ENCODE measurements at regions not wholly inside any gene's neighbourhood (a gene's known extent, or its start where the extent isn't known, plus 50 kb on each side); places are given as distances from the start of the nearest gene placed in this dataset.

DNA sequence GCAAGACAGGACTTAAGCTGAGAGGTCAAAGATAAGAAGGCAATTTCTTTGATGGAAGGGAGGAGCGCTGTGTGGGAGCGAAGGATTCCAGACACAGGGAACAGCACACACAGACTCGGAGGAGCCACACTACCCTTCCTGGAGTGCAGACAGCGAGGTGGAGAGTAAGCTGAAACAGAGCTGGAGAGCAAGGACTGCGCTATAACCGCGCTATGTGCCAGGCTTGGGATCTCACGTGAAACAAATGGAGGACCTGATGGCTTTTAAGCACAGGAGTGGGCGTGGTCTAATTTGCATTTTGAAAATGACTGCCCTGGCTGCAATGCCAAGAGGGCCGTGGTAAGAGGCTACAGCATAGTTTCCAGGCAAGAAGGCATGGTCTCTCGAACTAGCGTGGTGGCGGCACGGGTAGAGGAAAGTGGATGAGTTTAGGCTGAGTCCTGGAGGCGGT lies 113.9 kb upstream of the SORBS2 start:
- DNase-seq (ENCODE audit: low read depth): no peak

DNA sequence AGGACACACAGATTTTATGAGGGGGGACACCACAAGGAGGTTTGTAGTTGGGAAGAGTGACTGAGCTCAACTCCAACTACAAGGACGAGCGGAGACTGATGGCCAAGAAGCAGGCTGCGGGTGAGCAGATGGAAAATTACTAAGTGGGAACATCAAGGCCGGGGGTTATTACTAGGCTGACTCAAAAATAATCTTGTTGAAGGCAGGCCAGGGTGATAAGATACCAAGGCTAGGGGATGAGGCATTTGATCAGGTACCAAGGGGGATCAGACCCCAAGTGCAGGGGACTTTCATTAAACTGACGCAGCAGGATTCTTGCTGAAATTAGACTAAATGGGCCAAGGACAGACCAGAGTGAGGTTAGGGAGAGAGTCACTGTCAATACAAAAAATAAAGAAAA lies 119.4 kb upstream of the SORBS2 start:
- no peak for DNase-seq (ENCODE audit: low read depth)

DNA sequence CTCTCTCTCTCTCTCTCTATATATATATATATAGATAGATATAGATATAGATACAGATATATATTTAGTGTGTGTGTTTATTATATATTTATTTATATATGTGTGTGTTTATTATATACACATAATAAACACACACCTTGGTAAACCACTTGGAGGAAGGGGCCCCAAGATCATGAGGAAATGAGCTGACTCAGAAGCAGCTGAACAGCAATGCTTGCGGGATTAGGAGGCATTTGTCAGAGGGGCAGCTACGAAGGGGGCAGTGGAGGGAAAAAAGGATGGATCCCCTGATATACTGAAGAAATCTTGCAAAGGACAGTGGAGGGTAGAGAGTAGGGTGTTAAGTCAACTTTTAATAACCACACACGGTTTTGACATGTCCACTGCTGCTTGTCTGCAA lies 120.0 kb upstream of the SORBS2 start:
- DNase-seq (ENCODE audit: low read depth): no peak

DNA sequence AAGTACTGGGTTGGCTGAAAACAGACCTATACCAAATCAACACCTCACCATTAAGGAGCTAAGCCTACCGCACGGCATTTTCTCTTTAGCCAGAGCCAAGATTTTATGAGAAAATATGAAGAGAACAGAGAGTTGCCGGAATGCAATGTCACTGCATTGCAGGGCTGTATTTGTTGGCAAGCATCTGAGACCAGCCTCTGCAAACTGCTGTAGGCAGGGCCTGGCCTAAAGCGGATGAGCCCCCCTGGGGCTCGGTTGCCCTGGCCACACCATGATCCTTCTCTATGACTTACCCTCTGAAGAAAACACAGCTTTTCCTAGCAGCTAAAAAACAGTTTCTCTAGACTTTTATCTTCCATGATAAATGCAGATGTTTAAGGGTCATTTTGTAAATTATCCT lies 120.5 kb upstream of the SORBS2 start:
- DNase-seq (ENCODE audit: low read depth): no peak

DNA sequence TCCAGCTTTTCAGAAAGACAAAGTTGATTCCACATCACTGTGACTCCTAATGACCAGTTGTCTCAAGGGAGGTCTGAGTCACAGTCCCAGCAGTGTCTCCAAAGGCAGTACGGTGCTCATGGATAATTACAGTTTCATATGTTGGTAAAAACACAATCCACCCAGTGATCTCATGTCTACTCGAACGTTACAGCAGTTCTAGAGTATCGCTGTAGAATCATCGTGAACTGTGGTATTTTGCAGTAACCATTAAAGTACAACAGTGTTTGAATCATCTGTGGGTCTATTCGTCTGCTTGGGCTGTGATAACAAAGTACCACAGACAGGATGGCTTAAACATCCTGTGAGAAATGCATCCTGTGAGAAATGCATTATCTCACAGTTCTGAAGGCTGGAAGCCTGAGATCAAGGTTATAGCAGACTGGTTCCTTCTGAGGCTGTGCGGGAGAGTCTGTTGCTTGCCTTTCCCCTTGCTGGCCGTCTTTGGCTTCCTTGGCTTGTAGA lies 121.1 kb upstream of the SORBS2 start:
- peak; percentile 41 for DNase-seq (ENCODE audit: low read depth)

DNA sequence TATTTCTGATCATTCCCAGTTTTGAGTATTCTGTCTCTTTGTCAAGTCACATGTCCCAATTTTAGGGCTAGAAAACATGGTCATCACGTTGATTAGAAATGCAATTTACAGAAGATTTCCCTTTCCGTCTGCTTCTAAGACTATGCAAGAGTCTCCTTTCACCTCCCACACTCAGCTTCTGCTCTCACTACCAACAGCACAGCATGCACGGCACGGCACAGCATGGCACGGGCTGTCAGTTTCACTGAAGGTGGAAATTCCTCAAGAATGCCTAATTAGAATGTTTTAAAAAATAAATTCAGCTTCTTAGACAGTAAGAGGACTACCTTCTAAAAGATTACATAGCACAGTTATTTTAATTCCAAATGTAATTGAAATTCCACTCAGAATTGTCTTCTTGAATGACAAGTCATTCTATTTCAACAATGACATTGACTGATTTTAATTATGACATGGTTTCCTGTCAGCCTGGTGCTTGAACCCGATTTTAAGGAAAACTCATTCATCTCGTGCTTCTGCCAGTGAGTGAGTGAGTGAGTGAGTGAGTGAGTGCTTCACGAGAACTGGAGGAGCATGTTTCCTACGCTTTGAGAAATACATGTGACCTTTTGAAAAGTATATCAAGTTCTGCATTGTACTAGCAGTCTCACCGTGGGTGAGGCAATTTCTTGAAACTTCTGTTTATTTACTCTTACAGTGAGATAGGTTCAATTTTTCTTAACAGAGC lies 124.8 kb upstream of the SORBS2 start:
- DNase-seq (ENCODE audit: low read depth): no peak

GRCh38 chr4:185938654-185939053 lies 126.7 kb upstream of the SORBS2 start:
- no peak for DNase-seq (ENCODE audit: low read depth)

- no peak for DNase-seq (ENCODE audit: low read depth)
Measured at GRCh38 chr4:185941461-185941860, 127.5 kb upstream of the TLR3 start.

DNA sequence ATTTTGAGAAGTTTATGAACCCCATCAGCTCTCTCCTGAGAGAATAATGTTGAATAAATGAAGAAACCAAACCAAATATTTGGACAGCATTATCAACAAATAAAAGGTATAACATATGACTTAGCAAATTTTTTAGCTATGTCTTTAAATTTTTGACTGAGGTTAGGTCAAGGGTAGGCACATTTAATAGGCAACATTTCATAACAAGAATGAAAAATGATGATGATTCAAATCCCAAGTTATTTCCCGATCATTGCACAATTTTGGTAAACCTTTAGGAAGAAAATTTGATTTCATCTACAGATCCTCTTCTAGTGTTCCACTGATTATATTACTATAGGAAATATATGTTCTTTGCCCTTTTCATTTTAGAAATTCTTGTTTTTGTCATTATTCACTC lies 123.7 kb upstream of the TLR3 start:
- no peak for DNase-seq (ENCODE audit: low read depth)

GRCh38 chr4:185945906-185946305 lies 123.0 kb upstream of the TLR3 start:
- DNase-seq (ENCODE audit: low read depth): no peak

GRCh38 chr4:185950891-185951290 lies 118.1 kb upstream of the TLR3 start:
- DNase-seq (ENCODE audit: low read depth): no peak

DNA sequence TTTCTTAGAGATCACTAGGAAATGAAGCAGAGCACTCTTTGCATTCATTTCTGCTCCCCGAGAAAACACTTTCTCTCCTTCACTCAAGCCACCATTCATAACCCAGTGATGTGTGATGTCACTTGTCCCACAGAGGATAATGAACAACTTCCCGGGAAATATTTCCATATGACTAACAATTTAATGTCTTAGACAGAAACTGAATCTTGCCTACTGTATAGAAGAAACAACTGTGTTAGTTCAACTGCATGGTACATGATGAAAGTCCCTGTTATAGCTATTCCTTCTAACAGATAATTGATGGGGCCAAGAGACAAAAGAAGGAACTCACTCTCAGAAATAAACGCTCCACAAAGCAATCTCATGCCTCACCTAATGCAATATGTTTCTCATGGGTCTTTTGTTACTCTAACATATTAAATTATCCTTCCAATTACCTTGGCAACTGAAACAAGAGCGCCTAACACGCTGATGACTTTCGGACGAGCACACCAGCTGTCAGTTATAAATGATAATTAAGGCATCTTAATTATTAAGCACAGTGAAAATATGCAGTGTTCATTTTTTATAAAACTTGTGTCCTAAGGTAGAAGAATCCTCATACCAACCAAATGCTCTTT lies 113.7 kb upstream of the TLR3 start:
- DNase-seq (ENCODE audit: low read depth): no peak

- no peak for DNase-seq (ENCODE audit: low read depth)
Measured at GRCh38 chr4:185955826-185956543, 113.0 kb upstream of the TLR3 start.

DNA sequence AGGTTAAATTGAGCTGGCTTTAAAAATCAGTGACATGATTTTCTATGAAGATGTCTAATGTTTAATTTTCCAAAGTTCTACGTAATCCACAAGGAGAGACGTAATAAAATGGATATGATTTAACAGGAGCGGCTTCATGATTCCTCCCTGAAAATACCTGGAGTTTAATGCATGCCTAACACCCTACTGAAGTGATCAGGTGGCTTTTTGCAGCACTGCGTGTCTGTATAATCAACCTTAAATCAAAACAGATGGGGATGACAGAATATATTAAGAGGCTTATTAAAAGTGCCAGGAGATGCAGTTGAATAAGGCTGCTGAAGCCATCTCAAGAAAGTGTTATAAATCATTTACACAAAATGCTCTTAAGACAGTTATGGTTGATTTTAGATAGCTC lies 112.4 kb upstream of the TLR3 start:
- no peak for DNase-seq (ENCODE audit: low read depth)

GRCh38 chr4:185958094-185958747 lies 110.7 kb upstream of the TLR3 start:
- no peak for DNase-seq (ENCODE audit: low read depth)

DNA sequence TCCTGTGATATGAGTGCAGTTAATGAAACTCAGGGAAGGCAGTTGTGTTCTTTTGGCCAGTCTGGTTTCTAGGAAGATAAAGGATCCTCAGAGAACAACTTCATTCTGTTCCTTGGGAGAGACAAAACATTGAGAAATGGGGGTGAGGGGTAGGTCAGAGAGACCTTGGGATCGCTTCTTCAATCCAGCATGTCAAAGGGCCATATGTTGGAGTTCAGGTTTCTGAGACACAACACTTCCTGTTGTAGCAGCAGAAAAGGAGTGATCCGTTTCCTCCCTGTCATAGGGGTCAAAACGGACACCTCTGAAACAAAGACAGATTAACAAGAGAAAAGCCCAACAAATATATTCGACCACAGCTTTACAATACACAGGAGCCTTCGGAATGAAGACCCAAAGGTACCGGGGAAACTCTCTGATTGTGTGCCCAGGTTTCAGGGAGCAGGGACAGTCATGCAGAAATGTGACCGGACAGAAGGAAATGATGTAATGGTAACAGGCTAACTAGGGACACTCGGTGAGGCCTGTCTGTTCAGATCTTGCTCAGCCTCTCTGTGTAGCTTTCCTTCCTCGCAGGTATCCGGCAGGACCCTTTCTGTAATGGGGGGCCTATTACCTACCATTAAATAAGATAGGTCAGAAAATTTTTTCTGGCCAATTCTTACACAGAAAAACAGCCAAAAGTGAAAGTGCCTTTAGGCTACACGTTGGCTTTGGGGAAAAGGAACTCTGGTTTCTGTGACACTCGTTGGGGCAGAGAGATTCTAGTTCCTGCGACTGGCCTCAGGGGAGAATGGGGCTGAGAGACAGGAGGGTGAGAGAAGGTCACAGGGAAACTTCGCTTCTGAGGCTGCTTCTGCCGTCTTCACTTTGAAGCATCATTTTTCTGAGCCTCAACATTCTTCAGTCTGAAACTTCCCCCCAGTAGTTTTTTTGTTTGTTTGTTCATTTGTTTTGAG lies 103.3 kb upstream of the TLR3 start:
- no peak for DNase-seq (ENCODE audit: low read depth)

DNA sequence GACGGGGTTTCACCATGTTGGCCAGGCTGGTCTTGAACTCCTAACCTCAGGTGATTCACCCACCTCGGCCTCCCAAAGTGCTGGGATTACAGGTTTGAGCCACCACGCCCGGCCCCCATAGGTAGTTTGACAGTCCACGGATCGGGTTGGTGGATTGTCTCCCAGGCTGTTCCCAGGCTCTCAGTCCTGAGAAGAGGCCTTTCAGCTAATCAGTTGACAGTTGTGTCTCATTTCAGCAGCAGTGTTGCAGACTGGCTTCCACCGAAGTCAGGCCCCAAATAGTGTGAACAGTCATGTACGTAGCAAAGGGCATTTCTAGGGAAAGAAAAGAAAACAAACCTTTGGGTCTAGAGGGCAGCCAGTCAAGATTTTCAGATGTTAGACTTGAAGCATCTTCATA lies 102.4 kb upstream of the TLR3 start:
- no peak for DNase-seq (ENCODE audit: low read depth)

GRCh38 chr4:185966997-185967775 lies 101.8 kb upstream of the TLR3 start:
- DNase-seq (ENCODE audit: low read depth): no peak

GRCh38 chr4:185969657-185970056 lies 99.3 kb upstream of the TLR3 start:
- DNase-seq (ENCODE audit: low read depth): no peak

DNA sequence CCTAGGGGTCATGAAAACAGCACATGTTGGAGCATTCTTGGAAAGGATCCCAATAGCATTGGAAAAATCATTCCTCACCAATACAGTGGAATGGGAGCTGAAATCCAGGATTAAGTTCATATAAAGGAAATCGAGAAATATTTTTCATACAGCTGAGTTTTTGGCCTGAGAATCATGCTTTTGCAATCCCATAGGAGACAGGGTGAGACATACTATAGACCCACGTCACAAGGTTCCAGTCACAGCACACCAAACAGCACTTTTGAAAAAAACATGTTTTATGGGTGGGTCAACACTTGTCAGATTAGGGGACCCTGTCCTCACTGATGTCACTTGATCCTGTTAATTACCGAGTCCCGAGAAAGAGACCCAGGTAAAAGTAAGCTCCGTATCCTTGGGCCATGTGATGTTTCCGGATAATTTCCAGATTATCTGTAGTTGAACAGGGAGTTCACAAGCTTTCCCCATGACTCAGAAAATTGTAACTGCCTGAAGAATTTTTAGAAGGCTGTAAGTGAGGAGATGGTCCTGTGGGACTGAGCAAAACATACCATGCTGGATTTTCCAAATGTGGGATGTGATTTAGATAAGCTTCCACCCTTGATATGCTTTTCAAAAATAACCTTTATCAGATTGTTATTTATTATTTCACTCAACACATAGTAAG lies 80.9 kb upstream of the TLR3 start:
- DNase-seq (ENCODE audit: low read depth): no peak
